GM12872 (cell line): ENCODE measurements at regions not wholly inside any gene's neighbourhood (a gene's known extent, or its start where the extent isn't known, plus 50 kb on each side); places are given as distances from the start of the nearest gene placed in this dataset.

ENCODE experiments used
- CTCF ChIP-seq: IDR thresholded peaks from 3 replicates; pipeline ENCODE4 v1.5.1; 2011; ENCODE audit warnings: low read depth, mild to moderate bottlenecking, low read length, moderate library complexity; ENCODE audit not compliant: insufficient read depth

- no peak for TF ChIP-seq CTCF
Observed at GRCh38 chr6:68122032-68122431, 513.0 kb upstream of the ADGRB3 start.

- no peak for TF ChIP-seq CTCF
Observed at GRCh38 chr6:68114463-68115047, 520.5 kb upstream of the ADGRB3 start.

GRCh38 chr6:68108233-68108835 lies 526.7 kb upstream of the ADGRB3 start:
- no peak for TF ChIP-seq CTCF

- no peak for TF ChIP-seq CTCF
Observed at GRCh38 chr6:68094070-68094469, 541.0 kb upstream of the ADGRB3 start.

GRCh38 chr6:68087399-68088133 lies 547.5 kb upstream of the ADGRB3 start:
- no peak for TF ChIP-seq CTCF

GRCh38 chr6:68086199-68086598 lies 548.9 kb upstream of the ADGRB3 start:
- no peak for TF ChIP-seq CTCF

GRCh38 chr6:68082086-68082485 lies 553.0 kb upstream of the ADGRB3 start:
- TF ChIP-seq CTCF = no peak
